ENCODE measurements at regions not wholly inside any gene's neighbourhood (a gene's known extent, or its start where the extent isn't known, plus 50 kb on each side); places are given as distances from the start of the nearest gene placed in this dataset.

DNA sequence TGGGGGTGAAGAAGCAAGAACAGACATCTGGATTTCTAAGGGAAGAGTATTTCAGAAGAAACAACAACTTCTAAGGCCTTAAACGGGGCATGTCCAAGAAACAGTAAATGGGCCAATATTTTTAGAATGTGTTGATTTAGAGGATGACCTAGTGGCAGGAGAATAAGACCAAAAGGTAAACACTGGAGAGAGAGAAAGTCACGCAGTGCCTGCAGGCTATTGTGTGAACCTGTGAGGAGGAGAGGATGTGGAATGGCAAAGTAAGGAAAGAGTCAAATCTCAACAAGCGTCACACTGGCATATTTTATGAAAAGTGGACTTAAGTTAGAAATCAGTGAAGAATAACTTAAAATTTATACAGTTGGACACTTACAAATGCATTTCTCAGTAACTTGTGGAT is 78.1 kb upstream of the EGFR start:
- Mint-ChIP-seq H3K4me1 (no peaks in the 10 kb centered on the region), H3K4me3 (no peak overlapping the region), H3K9me3 (no peaks in the 10 kb centered on the region), H3K27ac (no peak overlapping the region), H3K36me3 (no peaks in the 10 kb centered on the region), H3K27me3 (ENCODE audit: insufficient read depth, low read depth) (peaks cover 2% of the 10 kb centered on the region)
- no peak overlapping the region for H3K9ac ChIP-seq
- DNase-seq (ENCODE audit: low spot score), result no peak
- H3K4me3 ChIP-seq, result no peak overlapping the region
- no peak overlapping the region for H3K4me2 ChIP-seq
- no peaks in the 10 kb centered on the region for H3K79me2 ChIP-seq (ENCODE audit: low read depth)
- no peak overlapping the region for H3K27ac ChIP-seq
- no peaks in the 10 kb centered on the region for H3K36me3 ChIP-seq
- TF ChIP-seq, protein P1, sequence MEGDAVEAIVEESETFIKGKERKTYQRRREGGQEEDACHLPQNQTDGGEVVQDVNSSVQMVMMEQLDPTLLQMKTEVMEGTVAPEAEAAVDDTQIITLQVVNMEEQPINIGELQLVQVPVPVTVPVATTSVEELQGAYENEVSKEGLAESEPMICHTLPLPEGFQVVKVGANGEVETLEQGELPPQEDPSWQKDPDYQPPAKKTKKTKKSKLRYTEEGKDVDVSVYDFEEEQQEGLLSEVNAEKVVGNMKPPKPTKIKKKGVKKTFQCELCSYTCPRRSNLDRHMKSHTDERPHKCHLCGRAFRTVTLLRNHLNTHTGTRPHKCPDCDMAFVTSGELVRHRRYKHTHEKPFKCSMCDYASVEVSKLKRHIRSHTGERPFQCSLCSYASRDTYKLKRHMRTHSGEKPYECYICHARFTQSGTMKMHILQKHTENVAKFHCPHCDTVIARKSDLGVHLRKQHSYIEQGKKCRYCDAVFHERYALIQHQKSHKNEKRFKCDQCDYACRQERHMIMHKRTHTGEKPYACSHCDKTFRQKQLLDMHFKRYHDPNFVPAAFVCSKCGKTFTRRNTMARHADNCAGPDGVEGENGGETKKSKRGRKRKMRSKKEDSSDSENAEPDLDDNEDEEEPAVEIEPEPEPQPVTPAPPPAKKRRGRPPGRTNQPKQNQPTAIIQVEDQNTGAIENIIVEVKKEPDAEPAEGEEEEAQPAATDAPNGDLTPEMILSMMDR (IDR thresholded peaks at IDR 0.05), result no peak
- no peak for TF ChIP-seq EZH2phosphoT487 (IDR thresholded peaks at IDR 0.05)
- TF ChIP-seq EZH2 (IDR thresholded peaks at IDR 0.05), result no peak
- H4K20me1 ChIP-seq (ENCODE audit: low read depth), result no peaks in the 10 kb centered on the region
- no peaks in the 10 kb centered on the region for H3K9me3 ChIP-seq (ENCODE audit: low read depth)
- H2AFZ ChIP-seq (replicated peaks), result no peak overlapping the region
- H3F3A ChIP-seq (ENCODE audit: low read depth), result no peaks in the 10 kb centered on the region
- no peaks in the 10 kb centered on the region for H3K27me3 ChIP-seq
- no peaks in the 10 kb centered on the region for H3K4me1 ChIP-seq

DNA sequence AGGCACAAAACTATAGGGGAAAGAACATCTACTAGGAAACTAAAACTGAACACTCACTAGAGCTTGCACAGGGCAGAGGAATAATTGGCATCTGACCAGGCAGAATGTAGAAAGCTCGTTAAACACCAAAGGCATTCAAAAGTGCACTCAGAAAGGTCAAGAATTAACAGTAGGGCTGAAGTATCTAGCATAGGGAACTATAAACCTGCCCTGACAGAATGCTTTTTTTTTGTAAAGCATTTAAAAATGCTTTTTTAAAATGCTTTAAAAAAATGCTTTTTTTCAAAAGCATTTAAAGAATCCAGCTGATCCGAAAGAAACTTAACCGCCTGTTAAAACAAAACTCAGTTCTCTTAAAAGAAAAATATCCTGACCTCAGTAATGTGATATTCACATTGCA is 74.6 kb upstream of the EGFR start:
- Histone ChIP-seq H3K4me1 (no peaks in the 10 kb centered on the region), H3K9me3 (ENCODE audit: low read depth) (no peaks in the 10 kb centered on the region), H2AFZ (replicated peaks) (no peak overlapping the region), H3K9ac (no peak overlapping the region), H3K4me3 (no peak overlapping the region), H3K27ac (no peak overlapping the region), H3F3A (ENCODE audit: low read depth) (no peaks in the 10 kb centered on the region), H3K79me2 (ENCODE audit: low read depth) (no peaks in the 10 kb centered on the region), H3K36me3 (no peaks in the 10 kb centered on the region), H3K27me3 (no peaks in the 10 kb centered on the region), H3K4me2 (no peak overlapping the region), H4K20me1 (ENCODE audit: low read depth) (no peaks in the 10 kb centered on the region)
- Mint-ChIP-seq H3K27me3 (ENCODE audit: insufficient read depth, low read depth) (peaks cover 2% of the 10 kb centered on the region), H3K4me1 (no peaks in the 10 kb centered on the region), H3K9me3 (no peaks in the 10 kb centered on the region), H3K36me3 (no peaks in the 10 kb centered on the region), H3K4me3 (no peak overlapping the region), H3K27ac (no peak overlapping the region)
- no peak for DNase-seq (ENCODE audit: low spot score)
- TF ChIP-seq EZH2 (IDR thresholded peaks at IDR 0.05), result no peak
- TF ChIP-seq, protein P1 (IDR thresholded peaks at IDR 0.05), result no peak
- no peak for TF ChIP-seq EZH2phosphoT487 (IDR thresholded peaks at IDR 0.05)

DNA sequence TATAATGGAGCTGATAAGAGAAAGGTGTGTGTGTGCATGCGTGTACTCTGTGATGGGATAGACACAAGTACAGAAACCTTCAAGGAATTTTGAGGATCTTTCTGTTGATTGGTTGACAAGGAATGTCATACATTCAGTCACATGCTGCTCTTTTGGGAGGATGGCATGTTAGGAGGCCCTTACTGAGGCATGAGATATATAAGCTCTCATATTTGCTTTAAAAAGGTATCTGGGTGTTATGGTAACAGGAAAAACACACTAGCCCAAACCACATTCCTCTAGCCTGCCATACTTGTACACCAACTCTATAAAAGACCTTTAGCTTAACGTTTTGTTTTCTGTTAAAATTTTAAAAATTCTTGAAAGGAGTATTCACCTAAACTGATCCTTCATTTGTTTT is 72.5 kb upstream of the EGFR start:
- Mint-ChIP-seq H3K9me3 (peaks cover 3% of the 10 kb centered on the region), H3K27ac (no peak overlapping the region), H3K4me3 (no peak overlapping the region), H3K4me1 (no peaks in the 10 kb centered on the region), H3K36me3 (no peaks in the 10 kb centered on the region), H3K27me3 (ENCODE audit: insufficient read depth, low read depth) (no peaks in the 10 kb centered on the region)
- Histone ChIP-seq H3K9me3 (ENCODE audit: low read depth) (no peaks in the 10 kb centered on the region), H3K4me2 (no peak overlapping the region), H3K4me3 (no peak overlapping the region), H3K36me3 (no peaks in the 10 kb centered on the region), H2AFZ (replicated peaks) (no peak overlapping the region), H3K27me3 (no peaks in the 10 kb centered on the region), H3K4me1 (no peaks in the 10 kb centered on the region), H3F3A (ENCODE audit: low read depth) (no peaks in the 10 kb centered on the region), H3K79me2 (ENCODE audit: low read depth) (no peaks in the 10 kb centered on the region), H3K27ac (no peak overlapping the region), H4K20me1 (ENCODE audit: low read depth) (no peaks in the 10 kb centered on the region), H3K9ac (no peak overlapping the region)
- TF ChIP-seq, protein P1 (IDR thresholded peaks at IDR 0.05), result no peak
- TF ChIP-seq EZH2phosphoT487 (IDR thresholded peaks at IDR 0.05) (no peak), EZH2 (IDR thresholded peaks at IDR 0.05) (no peak)
- DNase-seq (ENCODE audit: low spot score), result no peak

DNA sequence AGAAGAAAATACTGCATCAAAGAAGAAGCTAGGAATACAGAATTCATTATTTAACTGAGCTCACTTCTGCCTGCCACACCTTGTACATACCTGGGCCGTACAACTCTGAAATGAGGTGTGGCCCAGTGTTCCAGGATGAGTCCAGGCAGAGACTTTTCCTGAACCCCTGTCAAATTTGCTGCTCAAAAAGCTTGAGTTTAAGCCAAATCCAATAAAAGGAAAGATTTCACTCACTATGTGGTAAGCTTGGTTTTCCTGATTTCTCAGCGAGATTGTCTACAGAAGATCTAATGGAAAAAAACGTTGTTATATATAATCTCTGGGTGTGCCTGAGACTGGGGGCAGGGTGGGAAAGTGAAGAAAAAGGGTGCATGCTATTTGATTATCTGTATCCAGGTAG is 72.1 kb upstream of the EGFR start:
- no peaks in the 10 kb centered on the region for H3K27me3 Mint-ChIP-seq (ENCODE audit: insufficient read depth, low read depth)
- Histone ChIP-seq H3K27me3 (no peaks in the 10 kb centered on the region), H3K27ac (no peak overlapping the region), H3F3A (ENCODE audit: low read depth) (no peaks in the 10 kb centered on the region), H3K4me3 (no peak overlapping the region), H3K4me2 (no peak overlapping the region), H3K9me3 (ENCODE audit: low read depth) (no peaks in the 10 kb centered on the region), H3K79me2 (ENCODE audit: low read depth) (no peaks in the 10 kb centered on the region), H2AFZ (replicated peaks) (no peak overlapping the region), H4K20me1 (ENCODE audit: low read depth) (no peaks in the 10 kb centered on the region), H3K36me3 (no peaks in the 10 kb centered on the region), H3K9ac (no peak overlapping the region), H3K4me1 (no peaks in the 10 kb centered on the region)
- no peaks in the 10 kb centered on the region for H3K4me1 Mint-ChIP-seq
- DNase-seq (ENCODE audit: low spot score), result no peak
- no peaks in the 10 kb centered on the region for H3K36me3 Mint-ChIP-seq
- H3K27ac Mint-ChIP-seq, result no peak overlapping the region
- peaks cover 3% of the 10 kb centered on the region for H3K9me3 Mint-ChIP-seq
- TF ChIP-seq EZH2phosphoT487 (IDR thresholded peaks at IDR 0.05), result no peak
- H3K4me3 Mint-ChIP-seq, result no peak overlapping the region

All from neural progenitor cell (in vitro differentiated cells).